Activated naive CD4-positive, alpha-beta T cell treated with anti-CD3 and anti-CD28 coated beads, Interleukin-2, amount 50 U/mL, for 24 hours (primary cell): ENCODE measurements at regions not wholly inside any gene's neighbourhood (a gene's known extent, or its start where the extent isn't known, plus 50 kb on each side); places are given as distances from the start of the nearest gene placed in this dataset.

Experiments used
- H3K27ac Mint-ChIP-seq: one replicate; pipeline ENCODE4 v1.8.0; 2021; ENCODE audit warnings: mild to moderate bottlenecking, mixed read lengths
- H3K27me3 Mint-ChIP-seq: one replicate; pipeline ENCODE4 v1.8.0; 2021; ENCODE audit warnings: mixed read lengths
- H3K36me3 Mint-ChIP-seq: one replicate; pipeline ENCODE4 v1.8.0; 2021; ENCODE audit warnings: mixed read lengths
- H3K4me1 Mint-ChIP-seq: one replicate; pipeline ENCODE4 v1.8.0; 2021; ENCODE audit warnings: mixed read lengths
- H3K4me3 Mint-ChIP-seq: one replicate; pipeline ENCODE4 v1.8.0; 2021; ENCODE audit warnings: mild to moderate bottlenecking, mixed read lengths
- H3K9me3 Mint-ChIP-seq: one replicate; pipeline ENCODE4 v1.8.0; 2021; ENCODE audit warnings: mixed read lengths

- Mint-ChIP-seq H3K27me3 (peaks cover 3% of the 10 kb centered on the region), H3K4me1 (peaks cover 3% of the 10 kb centered on the region), H3K27ac (no peak overlapping the region), H3K9me3 (no peaks in the 10 kb centered on the region), H3K36me3 (no peaks in the 10 kb centered on the region), H3K4me3 (no peak overlapping the region)
Observed at GRCh38 chr9:86663905-86664304, 283.4 kb downstream of the GAS1 start.

GRCh38 chr9:86662890-86663468, 284.3 kb downstream of the GAS1 start:
- peaks cover 3% of the 10 kb centered on the region for H3K4me1 Mint-ChIP-seq

GRCh38 chr9:86660146-86660943, 287.0 kb downstream of the GAS1 start:
- peaks cover 3% of the 10 kb centered on the region for H3K4me1 Mint-ChIP-seq
- no peaks in the 10 kb centered on the region for H3K36me3 Mint-ChIP-seq
- no peak overlapping the region for H3K27ac Mint-ChIP-seq
- H3K4me3 Mint-ChIP-seq, result no peak overlapping the region
- no peaks in the 10 kb centered on the region for H3K9me3 Mint-ChIP-seq
- peaks cover 3% of the 10 kb centered on the region for H3K27me3 Mint-ChIP-seq

More at GRCh38 chr9:86662890-86663468, 284.3 kb downstream of the GAS1 start:
- H3K36me3 Mint-ChIP-seq, result no peaks in the 10 kb centered on the region
- no peaks in the 10 kb centered on the region for H3K9me3 Mint-ChIP-seq
- H3K27me3 Mint-ChIP-seq, result peaks cover 5% of the 10 kb centered on the region
- H3K27ac Mint-ChIP-seq, result no peak overlapping the region
- H3K4me3 Mint-ChIP-seq, result no peak overlapping the region

DNA sequence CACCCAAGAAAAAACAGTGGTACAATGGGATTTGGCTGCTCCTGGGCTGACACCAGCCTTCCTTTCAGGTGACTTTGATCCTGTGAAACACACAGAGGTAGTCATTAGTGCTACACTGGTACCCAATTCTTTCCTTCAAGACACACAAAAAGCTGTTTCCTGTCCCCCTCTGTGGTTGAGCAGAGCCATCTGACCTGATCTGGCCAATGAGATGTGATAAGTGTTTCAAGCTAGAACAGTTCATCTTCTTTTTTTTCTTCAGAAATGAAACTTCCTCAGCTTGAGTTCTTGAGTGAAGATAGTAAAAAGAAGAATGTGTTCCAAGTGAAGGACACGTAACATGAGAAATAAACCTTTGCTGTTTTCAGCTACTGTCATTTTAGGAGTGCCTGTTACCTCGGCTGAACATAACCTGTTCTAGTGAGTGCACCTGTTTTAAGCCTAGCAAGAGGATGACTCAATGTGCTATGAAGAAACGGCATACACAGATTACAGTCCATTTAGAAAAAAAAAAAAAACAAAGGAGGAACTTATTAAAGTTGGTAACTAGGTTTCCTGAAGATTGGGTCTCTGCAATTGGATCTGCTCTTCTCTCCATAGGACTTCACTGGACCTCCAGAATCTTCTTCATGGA, 287.8 kb downstream of the GAS1 start:
- peaks cover 3% of the 10 kb centered on the region for H3K4me1 Mint-ChIP-seq
- H3K9me3 Mint-ChIP-seq, result no peaks in the 10 kb centered on the region

DNA sequence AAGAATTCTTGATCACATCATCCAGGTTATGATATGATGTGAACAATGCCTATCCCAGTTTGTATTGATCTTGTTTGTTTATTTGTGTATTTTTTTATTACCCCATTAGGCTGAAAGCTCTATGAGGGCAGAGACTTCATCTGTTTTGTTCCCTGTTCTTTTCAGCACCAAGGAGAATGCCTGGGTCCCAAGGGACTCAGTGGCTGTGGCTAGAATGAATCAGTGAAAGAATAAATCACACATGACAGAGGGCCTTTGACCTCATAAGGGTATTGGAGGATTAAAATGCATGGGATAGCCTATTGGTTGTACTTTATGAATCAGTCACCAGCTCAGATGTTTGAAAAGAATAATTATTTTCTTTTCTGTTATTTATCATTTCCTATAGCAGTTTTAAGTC, 292.2 kb downstream of the GAS1 start:
- Mint-ChIP-seq H3K36me3 (no peaks in the 10 kb centered on the region), H3K27ac (no peak overlapping the region), H3K9me3 (no peaks in the 10 kb centered on the region), H3K27me3 (peaks cover 7% of the 10 kb centered on the region), H3K4me3 (no peak overlapping the region), H3K4me1 (peaks cover 3% of the 10 kb centered on the region)

More for the DNA sequence above, 287.8 kb downstream of the GAS1 start:
- Mint-ChIP-seq H3K36me3 (no peaks in the 10 kb centered on the region), H3K27ac (no peak overlapping the region), H3K4me3 (no peak overlapping the region), H3K27me3 (peaks cover 2% of the 10 kb centered on the region)

- no peaks in the 10 kb centered on the region for H3K4me1 Mint-ChIP-seq
- peaks cover 6% of the 10 kb centered on the region for H3K27me3 Mint-ChIP-seq
- no peaks in the 10 kb centered on the region for H3K36me3 Mint-ChIP-seq
- no peaks in the 10 kb centered on the region for H3K9me3 Mint-ChIP-seq
- H3K27ac Mint-ChIP-seq, result no peak overlapping the region
- no peak overlapping the region for H3K4me3 Mint-ChIP-seq
Observed at GRCh38 chr9:86653466-86653865, 293.8 kb downstream of the GAS1 start.

- Mint-ChIP-seq H3K4me1 (no peaks in the 10 kb centered on the region), H3K9me3 (no peaks in the 10 kb centered on the region), H3K27ac (no peak overlapping the region), H3K27me3 (peaks cover 5% of the 10 kb centered on the region), H3K4me3 (no peak overlapping the region), H3K36me3 (no peaks in the 10 kb centered on the region)
Observed at GRCh38 chr9:86652736-86653135, 294.6 kb downstream of the GAS1 start.

- Mint-ChIP-seq H3K27ac (no peak overlapping the region), H3K4me3 (no peak overlapping the region), H3K27me3 (peaks cover 5% of the 10 kb centered on the region), H3K9me3 (no peaks in the 10 kb centered on the region), H3K36me3 (no peaks in the 10 kb centered on the region), H3K4me1 (no peaks in the 10 kb centered on the region)
Observed at GRCh38 chr9:86649913-86650312, 295.7 kb upstream of the TUT7 start.

- Mint-ChIP-seq H3K9me3 (no peaks in the 10 kb centered on the region), H3K4me3 (no peak overlapping the region), H3K36me3 (no peaks in the 10 kb centered on the region), H3K4me1 (no peaks in the 10 kb centered on the region), H3K27me3 (peaks cover 5% of the 10 kb centered on the region), H3K27ac (no peak overlapping the region)
Observed at GRCh38 chr9:86648828-86649170, 294.6 kb upstream of the TUT7 start.

DNA sequence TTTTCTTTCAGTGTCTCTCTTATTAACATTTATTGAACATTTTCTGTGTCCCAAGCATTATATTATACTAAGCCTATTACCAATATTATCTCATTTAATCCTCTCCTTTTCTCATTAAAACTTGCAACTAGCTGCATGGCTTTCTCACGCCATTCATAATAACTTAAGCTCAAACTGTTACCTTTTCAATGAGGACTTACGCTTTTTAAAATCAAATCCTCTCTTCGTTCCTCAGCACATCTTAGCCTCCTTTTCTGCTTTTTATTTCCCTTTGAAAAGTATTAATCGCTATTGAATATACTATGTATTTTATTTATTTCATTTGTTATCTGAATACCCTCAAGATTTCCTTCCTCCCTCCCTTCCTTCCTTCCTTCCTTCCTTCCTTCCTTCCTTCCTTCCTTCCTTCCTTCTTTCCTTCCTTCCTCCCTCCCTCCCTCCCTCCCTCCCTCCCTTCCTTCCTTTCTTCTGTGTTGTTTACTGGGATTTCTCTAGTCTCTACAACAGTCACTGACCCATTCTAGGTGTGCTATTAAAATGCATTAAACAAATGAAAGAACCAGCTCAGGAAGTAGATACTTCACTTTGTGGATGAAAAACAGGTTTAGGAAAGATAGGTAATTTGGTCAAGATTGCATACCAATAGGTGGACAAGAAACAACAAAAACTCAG, 294.1 kb upstream of the TUT7 start:
- H3K36me3 Mint-ChIP-seq, result no peaks in the 10 kb centered on the region
- H3K27me3 Mint-ChIP-seq, result peaks cover 7% of the 10 kb centered on the region
- no peak overlapping the region for H3K27ac Mint-ChIP-seq
- H3K4me1 Mint-ChIP-seq, result no peaks in the 10 kb centered on the region
- H3K9me3 Mint-ChIP-seq, result no peaks in the 10 kb centered on the region
- no peak overlapping the region for H3K4me3 Mint-ChIP-seq

DNA sequence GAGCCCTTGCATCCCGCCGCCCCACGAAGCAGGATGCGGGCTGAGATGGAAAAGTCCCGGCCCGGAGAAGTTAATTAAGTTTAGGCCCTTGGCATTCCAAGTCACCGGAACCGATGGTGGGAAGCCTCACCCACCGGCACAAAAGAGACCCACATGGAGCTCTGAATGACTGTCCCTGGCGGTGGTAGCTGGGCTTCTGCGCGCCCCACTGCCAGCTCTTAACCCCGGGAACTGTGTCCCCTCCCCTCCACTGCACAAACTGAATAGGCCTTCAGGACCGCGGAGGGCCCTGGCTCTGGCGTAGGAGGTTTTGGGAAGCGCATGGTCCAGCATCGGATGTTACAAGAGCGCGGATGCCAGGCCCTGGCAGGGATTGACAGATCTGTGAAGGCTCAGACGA, 291.1 kb upstream of the TUT7 start:
- no peaks in the 10 kb centered on the region for H3K9me3 Mint-ChIP-seq
- no peak overlapping the region for H3K27ac Mint-ChIP-seq
- H3K36me3 Mint-ChIP-seq, result no peaks in the 10 kb centered on the region
- H3K27me3 Mint-ChIP-seq, result peaks cover 3% of the 10 kb centered on the region
- H3K4me3 Mint-ChIP-seq, result no peak overlapping the region
- H3K4me1 Mint-ChIP-seq, result no peaks in the 10 kb centered on the region

GRCh38 chr9:86644675-86645034, 290.4 kb upstream of the TUT7 start:
- no peak overlapping the region for H3K4me3 Mint-ChIP-seq

DNA sequence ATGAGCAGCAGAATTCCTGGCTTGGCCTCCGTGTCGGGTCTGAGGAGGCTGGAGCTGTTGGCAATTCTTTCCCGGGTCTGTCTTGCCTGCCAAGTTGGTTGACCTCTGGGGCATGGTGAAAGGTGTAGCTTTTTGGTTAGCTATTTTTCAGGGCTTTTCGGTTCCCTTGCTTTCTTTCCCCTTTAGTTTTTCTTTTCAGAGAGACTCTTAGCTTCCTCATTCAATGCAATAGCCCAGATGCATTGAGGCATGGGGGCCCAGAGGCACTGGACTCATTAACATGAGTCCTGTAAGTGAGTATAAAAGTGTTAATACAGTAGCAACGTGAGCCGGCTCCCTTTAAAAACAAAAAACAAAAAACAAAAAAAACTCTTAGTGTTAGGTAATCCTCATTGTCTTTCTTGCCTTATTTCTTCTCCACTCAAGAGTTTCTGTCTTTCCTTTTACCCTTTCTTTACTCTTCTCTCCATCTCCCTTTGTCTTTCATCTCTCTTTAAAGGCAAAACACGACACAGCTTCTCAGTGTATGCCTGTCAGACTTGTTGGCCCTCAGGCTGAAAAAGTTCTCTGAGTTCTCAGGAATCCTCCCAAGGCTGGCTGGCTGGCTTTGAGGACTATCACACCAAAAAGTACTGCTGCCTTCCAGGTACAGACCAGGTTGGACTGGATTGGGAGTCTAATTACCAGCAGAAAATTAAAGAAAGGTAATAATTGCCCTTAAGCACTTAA, 289.9 kb upstream of the TUT7 start:
- Mint-ChIP-seq H3K27ac (no peak overlapping the region), H3K27me3 (peaks cover 3% of the 10 kb centered on the region), H3K4me3 (no peak overlapping the region)

More at GRCh38 chr9:86644675-86645034, 290.4 kb upstream of the TUT7 start:
- H3K36me3 Mint-ChIP-seq, result no peaks in the 10 kb centered on the region
- no peaks in the 10 kb centered on the region for H3K4me1 Mint-ChIP-seq
- no peak overlapping the region for H3K27ac Mint-ChIP-seq
- H3K27me3 Mint-ChIP-seq, result peaks cover 3% of the 10 kb centered on the region
- no peaks in the 10 kb centered on the region for H3K9me3 Mint-ChIP-seq

GRCh38 chr9:86642721-86643120, 288.5 kb upstream of the TUT7 start:
- peaks cover 6% of the 10 kb centered on the region for H3K27me3 Mint-ChIP-seq
- no peak overlapping the region for H3K4me3 Mint-ChIP-seq
- no peaks in the 10 kb centered on the region for H3K4me1 Mint-ChIP-seq

More for the DNA sequence above, 289.9 kb upstream of the TUT7 start:
- Mint-ChIP-seq H3K9me3 (no peaks in the 10 kb centered on the region), H3K4me1 (no peaks in the 10 kb centered on the region), H3K36me3 (no peaks in the 10 kb centered on the region)

GRCh38 chr9:86641970-86642369, 287.8 kb upstream of the TUT7 start:
- Mint-ChIP-seq H3K27me3 (peaks cover 8% of the 10 kb centered on the region), H3K36me3 (no peaks in the 10 kb centered on the region), H3K4me1 (no peaks in the 10 kb centered on the region), H3K9me3 (no peaks in the 10 kb centered on the region), H3K27ac (no peak overlapping the region), H3K4me3 (no peak overlapping the region)

More at GRCh38 chr9:86642721-86643120, 288.5 kb upstream of the TUT7 start:
- Mint-ChIP-seq H3K9me3 (no peaks in the 10 kb centered on the region), H3K36me3 (no peaks in the 10 kb centered on the region), H3K27ac (no peak overlapping the region)
